ENCODE measurements at regions not wholly inside any gene's neighbourhood (a gene's known extent, or its start where the extent isn't known, plus 50 kb on each side); places are given as distances from the start of the nearest gene placed in this dataset.

GRCh38 chr2:42934580-42935186 is 142.3 kb upstream of the HAAO start:
- no peaks in the 10 kb centered on the region for H3K36me3 ChIP-seq (ENCODE audit: insufficient read depth, low read length)
- H4K20me1 ChIP-seq (ENCODE audit: insufficient read depth, low read length, poor library complexity, severe bottlenecking), result no peaks in the 10 kb centered on the region
- H3K27me3 ChIP-seq (ENCODE audit: insufficient read depth, low read length, poor library complexity, severe bottlenecking), result no peaks in the 10 kb centered on the region
- no peaks in the 10 kb centered on the region for H3K79me2 ChIP-seq (ENCODE audit: insufficient read depth, low read length)
- no peaks in the 10 kb centered on the region for H3K9me3 ChIP-seq (ENCODE audit: insufficient read depth, low read depth, low read length)
- no peak overlapping the region for H2AFZ ChIP-seq (ENCODE audit: low read length)
- H3K4me1 ChIP-seq (ENCODE audit: insufficient read depth, low read length, poor library complexity, severe bottlenecking), result peaks cover 17% of the 10 kb centered on the region
- H3K4me2 ChIP-seq (ENCODE audit: low read depth, low read length, poor library complexity, severe bottlenecking), result no peak overlapping the region
- H3K9ac ChIP-seq (ENCODE audit: low read depth, low read length, poor library complexity, severe bottlenecking), result no peak overlapping the region
- no peak overlapping the region for H3K4me3 ChIP-seq (ENCODE audit: low read length, poor library complexity, severe bottlenecking)
- H3K9me2 ChIP-seq (replicated peaks; ENCODE audit: low read depth, low read length), result no peaks in the 10 kb centered on the region
- TF ChIP-seq EZH2phosphoT487 (IDR thresholded peaks at IDR 0.05; ENCODE audit: borderline replicate concordance) (no peak), CTCF (conservative IDR thresholded peaks at IDR 0.05; ENCODE audit: low read length) (no peak)
- H3F3A ChIP-seq (ENCODE audit: low read depth), result no peaks in the 10 kb centered on the region

GRCh38 chr2:42933824-42934254 is 141.5 kb upstream of the HAAO start:
- no peaks in the 10 kb centered on the region for H3K9me3 ChIP-seq (ENCODE audit: insufficient read depth, low read depth, low read length)
- no peak overlapping the region for H3K4me3 ChIP-seq (ENCODE audit: low read length, poor library complexity, severe bottlenecking)
- H3K4me2 ChIP-seq (ENCODE audit: low read depth, low read length, poor library complexity, severe bottlenecking), result no peak overlapping the region
- H2AFZ ChIP-seq (ENCODE audit: low read length), result no peak overlapping the region
- H3K27me3 ChIP-seq (ENCODE audit: insufficient read depth, low read length, poor library complexity, severe bottlenecking), result no peaks in the 10 kb centered on the region
- H3F3A ChIP-seq (ENCODE audit: low read depth), result no peaks in the 10 kb centered on the region
- no peak overlapping the region for H3K9ac ChIP-seq (ENCODE audit: low read depth, low read length, poor library complexity, severe bottlenecking)
- H3K79me2 ChIP-seq (ENCODE audit: insufficient read depth, low read length), result no peaks in the 10 kb centered on the region
- H3K4me1 ChIP-seq (ENCODE audit: insufficient read depth, low read length, poor library complexity, severe bottlenecking), result peaks cover 17% of the 10 kb centered on the region
- TF ChIP-seq EZH2phosphoT487 (IDR thresholded peaks at IDR 0.05; ENCODE audit: borderline replicate concordance) (no peak), CTCF (conservative IDR thresholded peaks at IDR 0.05; ENCODE audit: low read length) (no peak)
- no peaks in the 10 kb centered on the region for H3K9me2 ChIP-seq (replicated peaks; ENCODE audit: low read depth, low read length)
- H3K36me3 ChIP-seq (ENCODE audit: insufficient read depth, low read length), result no peaks in the 10 kb centered on the region
- no peaks in the 10 kb centered on the region for H4K20me1 ChIP-seq (ENCODE audit: insufficient read depth, low read length, poor library complexity, severe bottlenecking)

- peaks cover 14% of the 10 kb centered on the region for H3K4me1 ChIP-seq (ENCODE audit: insufficient read depth, low read length, poor library complexity, severe bottlenecking)
These were observed 140.1 kb upstream of the HAAO start for GRCh38 chr2:42932271-42933151.

More at GRCh38 chr2:42932271-42933151, 140.1 kb upstream of the HAAO start:
- no peaks in the 10 kb centered on the region for H3K36me3 ChIP-seq (ENCODE audit: insufficient read depth, low read length)
- no peaks in the 10 kb centered on the region for H3F3A ChIP-seq (ENCODE audit: low read depth)
- no peaks in the 10 kb centered on the region for H3K27me3 ChIP-seq (ENCODE audit: insufficient read depth, low read length, poor library complexity, severe bottlenecking)
- no peak overlapping the region for H3K4me2 ChIP-seq (ENCODE audit: low read depth, low read length, poor library complexity, severe bottlenecking)
- no peaks in the 10 kb centered on the region for H3K9me2 ChIP-seq (replicated peaks; ENCODE audit: low read depth, low read length)
- H3K4me3 ChIP-seq (ENCODE audit: low read length, poor library complexity, severe bottlenecking), result no peak overlapping the region
- H2AFZ ChIP-seq (ENCODE audit: low read length), result 0 out of 2 replicates have a peak overlapping the region, but pooled peaks have one; percentile 32
- TF ChIP-seq EZH2phosphoT487 (IDR thresholded peaks at IDR 0.05; ENCODE audit: borderline replicate concordance) (no peak), CTCF (conservative IDR thresholded peaks at IDR 0.05; ENCODE audit: low read length) (no peak)
- H3K79me2 ChIP-seq (ENCODE audit: insufficient read depth, low read length), result no peaks in the 10 kb centered on the region
- no peaks in the 10 kb centered on the region for H3K9me3 ChIP-seq (ENCODE audit: insufficient read depth, low read depth, low read length)
- H3K9ac ChIP-seq (ENCODE audit: low read depth, low read length, poor library complexity, severe bottlenecking), result no peak overlapping the region
- no peaks in the 10 kb centered on the region for H4K20me1 ChIP-seq (ENCODE audit: insufficient read depth, low read length, poor library complexity, severe bottlenecking)

Data from Loucy (cell line).